ENCODE measurements at regions not wholly inside any gene's neighbourhood (a gene's known extent, or its start where the extent isn't known, plus 50 kb on each side); places are given as distances from the start of the nearest gene placed in this dataset.

- Mint-ChIP-seq H3K4me3 (no peak overlapping the region), H3K4me1 (no peaks in the 10 kb centered on the region), H3K9me3 (ENCODE audit: low read depth) (peaks cover 7% of the 10 kb centered on the region), H3K27ac (no peak overlapping the region), H3K27me3 (no peaks in the 10 kb centered on the region), H3K36me3 (ENCODE audit: low read depth) (no peaks in the 10 kb centered on the region)
- DNase-seq: no peak
- ChIA-PET POLR2A (no interaction called here), CTCF (interaction anchor here (0.6 kb wide), 1 partner anchor 40 kb away, joined by 3 read pairs; no protein-coding TSS in a partner anchor)
- ATAC-seq: no peak
- intact Hi-C loops (cut with DNase I, micrococcal nuclease): no loop called here
Measured at GRCh38 chr1:193320270-193320669, 133.9 kb upstream of the B3GALT2 start.

GRCh38 chr1:193318347-193318746, 131.9 kb upstream of the B3GALT2 start:
- H3K4me3 Mint-ChIP-seq: no peak overlapping the region

GRCh38 chr1:193313354-193314140, 127.1 kb upstream of the B3GALT2 start:
- DNase-seq (no peak), ATAC-seq (no peak)
- Mint-ChIP-seq H3K4me1 (peaks cover 14% of the 10 kb centered on the region), H3K27ac (no peak overlapping the region), H3K4me3 (no peak overlapping the region), H3K9me3 (ENCODE audit: low read depth) (no peaks in the 10 kb centered on the region), H3K36me3 (ENCODE audit: low read depth) (no peaks in the 10 kb centered on the region), H3K27me3 (no peaks in the 10 kb centered on the region)
- ChIA-PET POLR2A (no interaction called here), CTCF (no interaction called here)
- intact Hi-C loops (cut with DNase I, micrococcal nuclease): no loop called here

More at GRCh38 chr1:193318347-193318746, 131.9 kb upstream of the B3GALT2 start:
- Mint-ChIP-seq H3K9me3 (ENCODE audit: low read depth) (peaks cover 5% of the 10 kb centered on the region), H3K36me3 (ENCODE audit: low read depth) (no peaks in the 10 kb centered on the region), H3K27ac (no peak overlapping the region), H3K4me1 (no peaks in the 10 kb centered on the region), H3K27me3 (no peaks in the 10 kb centered on the region)
- ChIA-PET POLR2A (no interaction called here), CTCF (interaction anchor here (1.1 kb wide), 1 partner anchor 9 kb away, joined by 3 read pairs; no protein-coding TSS in a partner anchor)
- ATAC-seq (no peak), DNase-seq (no peak)
- intact Hi-C loops (cut with DNase I, micrococcal nuclease): no loop called here

GRCh38 chr1:193312432-193312831, 126.0 kb upstream of the B3GALT2 start:
- Mint-ChIP-seq H3K4me1 (peaks cover 14% of the 10 kb centered on the region), H3K36me3 (ENCODE audit: low read depth) (no peaks in the 10 kb centered on the region), H3K9me3 (ENCODE audit: low read depth) (no peaks in the 10 kb centered on the region), H3K4me3 (no peak overlapping the region), H3K27ac (no peak overlapping the region), H3K27me3 (no peaks in the 10 kb centered on the region)
- intact Hi-C loops (cut with DNase I, micrococcal nuclease): no loop called here
- ChIA-PET CTCF (no interaction called here), POLR2A (no interaction called here)
- ATAC-seq (no peak), DNase-seq (no peak)

- no peak for ATAC-seq
- Mint-ChIP-seq H3K36me3 (ENCODE audit: low read depth) (no peaks in the 10 kb centered on the region), H3K4me1 (peaks cover 14% of the 10 kb centered on the region), H3K4me3 (no peak overlapping the region), H3K9me3 (ENCODE audit: low read depth) (no peaks in the 10 kb centered on the region), H3K27me3 (no peaks in the 10 kb centered on the region), H3K27ac (no peak overlapping the region)
- intact Hi-C loops (cut with DNase I, micrococcal nuclease): no loop called here
- POLR2A ChIA-PET: interaction anchor here (0.5 kb wide), 1 partner anchor 9 kb away, joined by 6 read pairs; no protein-coding TSS in a partner anchor
- no peak for DNase-seq
- CTCF ChIA-PET: interaction anchor here (1.5 kb wide), 1 partner anchor 130 kb away, joined by 4 read pairs; no protein-coding TSS in a partner anchor
Measured at GRCh38 chr1:193311226-193311948, 125.0 kb upstream of the B3GALT2 start.

- no peaks in the 10 kb centered on the region for H3K9me3 Mint-ChIP-seq (ENCODE audit: low read depth)
- no peak for DNase-seq
- no peak for ATAC-seq
- H3K4me3 Mint-ChIP-seq: no peak overlapping the region
- intact Hi-C loops (cut with DNase I, micrococcal nuclease): no loop called here
- no peak overlapping the region for H3K27ac Mint-ChIP-seq
- ChIA-PET POLR2A (no interaction called here), CTCF (interaction anchor here (0.6 to 1.5 kb wide), 2 partner anchors 58 to 129 kb away, joined by 3 to 4 read pairs; no protein-coding TSS in a partner anchor)
- peaks cover 14% of the 10 kb centered on the region for H3K4me1 Mint-ChIP-seq
- H3K36me3 Mint-ChIP-seq (ENCODE audit: low read depth): no peaks in the 10 kb centered on the region
- no peaks in the 10 kb centered on the region for H3K27me3 Mint-ChIP-seq
Measured at GRCh38 chr1:193310564-193310963, 124.2 kb upstream of the B3GALT2 start.

- no peaks in the 10 kb centered on the region for H3K27me3 Mint-ChIP-seq
- no peaks in the 10 kb centered on the region for H3K36me3 Mint-ChIP-seq (ENCODE audit: low read depth)
- CTCF ChIA-PET: no interaction called here
- H3K27ac Mint-ChIP-seq: no peak overlapping the region
- no peak for ATAC-seq
- H3K9me3 Mint-ChIP-seq (ENCODE audit: low read depth): no peaks in the 10 kb centered on the region
- no peak overlapping the region for H3K4me3 Mint-ChIP-seq
- intact Hi-C loops (cut with DNase I, micrococcal nuclease): no loop called here
- H3K4me1 Mint-ChIP-seq: peaks cover 14% of the 10 kb centered on the region
- no peak for DNase-seq
- POLR2A ChIA-PET: no interaction called here
Measured at GRCh38 chr1:193309936-193310475, 123.6 kb upstream of the B3GALT2 start.

- Mint-ChIP-seq H3K4me3 (no peak overlapping the region), H3K27ac (no peak overlapping the region), H3K27me3 (no peaks in the 10 kb centered on the region), H3K4me1 (peaks cover 14% of the 10 kb centered on the region), H3K9me3 (ENCODE audit: low read depth) (no peaks in the 10 kb centered on the region), H3K36me3 (ENCODE audit: low read depth) (no peaks in the 10 kb centered on the region)
- DNase-seq (no peak), ATAC-seq (no peak)
- ChIA-PET POLR2A (no interaction called here), CTCF (interaction anchor here (1.0 kb wide), 1 partner anchor 9 kb away, joined by 3 read pairs; no protein-coding TSS in a partner anchor)
- intact Hi-C loops (cut with DNase I, micrococcal nuclease): no loop called here
Measured at GRCh38 chr1:193308438-193308837, 122.0 kb upstream of the B3GALT2 start.

GRCh38 chr1:193306430-193306829, 120.0 kb upstream of the B3GALT2 start:
- peaks cover 12% of the 10 kb centered on the region for H3K4me1 Mint-ChIP-seq
- no peaks in the 10 kb centered on the region for H3K36me3 Mint-ChIP-seq (ENCODE audit: low read depth)
- intact Hi-C loops (cut with DNase I, micrococcal nuclease): no loop called here
- DNase-seq: no peak
- H3K4me3 Mint-ChIP-seq: no peak overlapping the region
- CTCF ChIA-PET: interaction anchor here (1.1 kb wide), 1 partner anchor 274 kb away, joined by 3 read pairs; no protein-coding TSS in a partner anchor
- ATAC-seq: no peak
- no peak overlapping the region for H3K27ac Mint-ChIP-seq
- no peaks in the 10 kb centered on the region for H3K9me3 Mint-ChIP-seq (ENCODE audit: low read depth)
- H3K27me3 Mint-ChIP-seq: no peaks in the 10 kb centered on the region
- POLR2A ChIA-PET: no interaction called here
